Loucy (cell line): ENCODE measurements at regions not wholly inside any gene's neighbourhood (a gene's known extent, or its start where the extent isn't known, plus 50 kb on each side); places are given as distances from the start of the nearest gene placed in this dataset.

Experiments
- H2AFZ ChIP-seq: fragments of 200-600 bp; sonication (generic); 2 replicates; pipeline ENCODE4 v1.6.0; 2016; ENCODE audit warnings: antibody characterized with exemption, mild to moderate bottlenecking, low read length, moderate library complexity
- H3F3A ChIP-seq: fragments of 200-600 bp; 2 replicates; pipeline ENCODE4 v1.6.0; 2016; ENCODE audit warnings: antibody characterized with exemption, low read depth, mild to moderate bottlenecking
- H3K27me3 ChIP-seq: fragments of 200-600 bp; sonication (generic); 2 replicates; pipeline ENCODE4 v1.6.1; 2014; ENCODE audit warnings: low read length, mild to moderate bottlenecking; ENCODE audit not compliant: insufficient read depth, poor library complexity, severe bottlenecking
- H3K36me3 ChIP-seq: fragments of 200-600 bp; sonication (generic); 2 replicates; pipeline ENCODE4 v1.6.1; 2016; ENCODE audit warnings: low read length; ENCODE audit not compliant: insufficient read depth
- H3K4me1 ChIP-seq: fragments of 200-600 bp; sonication (generic); 2 replicates; pipeline ENCODE4 v1.5.1; 2014; ENCODE audit warnings: low read length, mild to moderate bottlenecking; ENCODE audit not compliant: insufficient read depth, poor library complexity, severe bottlenecking
- H3K4me2 ChIP-seq: fragments of 200-600 bp; sonication (generic); 2 replicates; pipeline ENCODE4 v1.6.0; 2014; ENCODE audit warnings: antibody characterized with exemption, low read length, low read depth, mild to moderate bottlenecking; ENCODE audit not compliant: poor library complexity, severe bottlenecking
- H3K4me3 ChIP-seq: fragments of 200-600 bp; sonication (generic); 2 replicates; pipeline ENCODE4 v1.5.1; 2014; ENCODE audit warnings: low read length, mild to moderate bottlenecking, mixed read lengths; ENCODE audit not compliant: poor library complexity, severe bottlenecking
- H3K79me2 ChIP-seq: fragments of 200-600 bp; sonication (generic); 2 replicates; pipeline ENCODE4 v1.6.1; 2014; ENCODE audit warnings: low read length; ENCODE audit not compliant: insufficient read depth
- H3K9ac ChIP-seq: fragments of 200-600 bp; sonication (generic); 2 replicates; pipeline ENCODE4 v1.6.0; 2014; ENCODE audit warnings: mild to moderate bottlenecking, low read depth, low read length, moderate library complexity; ENCODE audit not compliant: poor library complexity, severe bottlenecking
- H3K9me2 ChIP-seq: fragments of 200-600 bp; sonication (generic); replicated peaks from 2 replicates; pipeline ENCODE4 v1.6.1; 2016; ENCODE audit warnings: low read depth, low read length, mixed read lengths
- H3K9me3 ChIP-seq: fragments of 200-600 bp; sonication (generic); 2 replicates; pipeline ENCODE4 v1.6.1; 2014; ENCODE audit warnings: mild to moderate bottlenecking, antibody characterized with exemption, low read length, low read depth; ENCODE audit not compliant: insufficient read depth
- H4K20me1 ChIP-seq: fragments of 200-600 bp; sonication (generic); 2 replicates; pipeline ENCODE4 v1.6.0; 2014; ENCODE audit warnings: antibody characterized with exemption, low read length, mild to moderate bottlenecking; ENCODE audit not compliant: insufficient read depth, poor library complexity, severe bottlenecking
- CTCF ChIP-seq: fragments of 200-600 bp; sonication (generic); conservative IDR thresholded peaks from 2 replicates; pipeline ENCODE4 v1.5.1; 2014; ENCODE audit warnings: mild to moderate bottlenecking, antibody characterized with exemption, low read length
- EZH2phosphoT487 ChIP-seq: fragments of 200-600 bp; IDR thresholded peaks from 2 replicates; pipeline ENCODE4 v1.6.1; 2018; ENCODE audit warnings: antibody characterized with exemption, mild to moderate bottlenecking, moderate library complexity, borderline replicate concordance

- Histone ChIP-seq H3F3A (no peaks in the 10 kb centered on the region), H3K9me3 (no peaks in the 10 kb centered on the region), H3K27me3 (no peaks in the 10 kb centered on the region), H3K4me1 (no peaks in the 10 kb centered on the region), H2AFZ (no peak overlapping the region), H3K4me2 (no peak overlapping the region), H3K9ac (no peak overlapping the region), H4K20me1 (no peaks in the 10 kb centered on the region), H3K4me3 (no peak overlapping the region), H3K79me2 (no peaks in the 10 kb centered on the region), H3K9me2 (no peaks in the 10 kb centered on the region), H3K36me3 (no peaks in the 10 kb centered on the region)
- no peak for TF ChIP-seq EZH2phosphoT487
- TF ChIP-seq CTCF = no peak
Measured at GRCh38 chr2:176536439-176537133, 267.3 kb downstream of the MTX2 start.

- H3K27me3 ChIP-seq = no peaks in the 10 kb centered on the region
- H3K9ac ChIP-seq = no peak overlapping the region
- H3K4me2 ChIP-seq = no peak overlapping the region
- H3K4me3 ChIP-seq = no peak overlapping the region
- H3F3A ChIP-seq = no peaks in the 10 kb centered on the region
- H3K36me3 ChIP-seq = no peaks in the 10 kb centered on the region
- H3K9me3 ChIP-seq = no peaks in the 10 kb centered on the region
- H3K4me1 ChIP-seq = no peaks in the 10 kb centered on the region
- H3K79me2 ChIP-seq = no peaks in the 10 kb centered on the region
- H2AFZ ChIP-seq = no peak overlapping the region
- H4K20me1 ChIP-seq = no peaks in the 10 kb centered on the region
- no peak for TF ChIP-seq CTCF
- no peak for TF ChIP-seq EZH2phosphoT487
- no peaks in the 10 kb centered on the region for H3K9me2 ChIP-seq
Measured at GRCh38 chr2:176537932-176538331, 268.7 kb downstream of the MTX2 start.

- H3K36me3 ChIP-seq = no peaks in the 10 kb centered on the region
- no peaks in the 10 kb centered on the region for H4K20me1 ChIP-seq
- H3K9ac ChIP-seq = no peak overlapping the region
- no peak overlapping the region for H2AFZ ChIP-seq
- no peaks in the 10 kb centered on the region for H3K27me3 ChIP-seq
- no peaks in the 10 kb centered on the region for H3K9me3 ChIP-seq
- TF ChIP-seq EZH2phosphoT487 (no peak), CTCF (no peak)
- H3K9me2 ChIP-seq = no peaks in the 10 kb centered on the region
- H3K4me2 ChIP-seq = no peak overlapping the region
- H3F3A ChIP-seq = no peaks in the 10 kb centered on the region
- no peaks in the 10 kb centered on the region for H3K4me1 ChIP-seq
- H3K4me3 ChIP-seq = no peak overlapping the region
- no peaks in the 10 kb centered on the region for H3K79me2 ChIP-seq
Measured at GRCh38 chr2:176540995-176541394, 271.8 kb downstream of the MTX2 start.
